ENCODE measurements at regions not wholly inside any gene's neighbourhood (a gene's known extent, or its start where the extent isn't known, plus 50 kb on each side); places are given as distances from the start of the nearest gene placed in this dataset.

DNA sequence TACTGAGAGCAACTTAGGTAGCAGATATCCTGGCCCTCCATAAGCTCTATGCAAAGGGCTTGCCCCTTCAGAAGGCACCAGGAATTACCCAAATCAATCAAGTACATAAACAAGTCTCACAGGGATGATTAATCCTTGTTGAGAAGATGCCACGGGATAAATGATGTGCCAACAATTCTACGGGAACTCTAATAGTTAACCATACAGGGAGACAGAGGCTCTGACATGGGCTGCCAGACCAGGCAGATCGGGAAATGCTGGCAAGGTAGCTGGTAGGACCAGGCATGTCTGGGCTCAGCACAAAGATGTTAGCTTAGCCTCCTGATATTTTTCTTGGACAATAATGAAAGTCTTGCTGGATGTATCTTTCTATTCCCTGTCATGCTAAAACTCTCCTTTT lies 249.3 kb upstream of the THBS1 start:
- POLR2A ChIA-PET (ENCODE audit: low non-redundant PET) = no interaction called here
- no peak for TF ChIP-seq CTCF (conservative IDR thresholded peaks at IDR 0.05; ENCODE audit: low read depth, low read length)
- no peak for TF ChIP-seq EZH2 (IDR thresholded peaks at IDR 0.05; ENCODE audit: borderline replicate concordance, low read depth, low read length, poor library complexity, severe bottlenecking)
- BruUV-seq (replicated peaks) = no TSS peak

DNA sequence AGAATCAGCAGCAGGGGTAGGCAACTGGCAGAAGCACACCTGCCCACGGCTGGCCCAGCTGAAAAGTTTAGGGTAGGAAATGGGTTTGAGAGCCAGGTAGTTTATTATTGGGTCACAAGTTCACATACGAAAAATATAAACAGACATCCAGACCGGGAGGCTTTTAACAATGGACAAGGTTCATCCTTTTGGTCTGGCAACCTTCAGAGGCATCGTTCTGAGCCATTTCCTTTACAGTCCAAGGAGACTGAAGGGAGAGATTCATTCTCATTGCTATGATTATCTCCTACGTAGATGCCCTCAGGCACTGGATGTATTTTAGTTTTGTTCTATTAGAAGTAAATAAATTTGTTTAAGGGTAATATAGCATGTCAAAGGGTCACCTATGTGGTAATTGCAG lies 248.0 kb upstream of the THBS1 start:
- TF ChIP-seq EZH2 (IDR thresholded peaks at IDR 0.05; ENCODE audit: borderline replicate concordance, low read depth, low read length, poor library complexity, severe bottlenecking) (no peak), CTCF (conservative IDR thresholded peaks at IDR 0.05; ENCODE audit: low read depth, low read length) (no peak)
- intact Hi-C loops (cut with micrococcal nuclease; ENCODE audit: unreplicated experiment) = no loop called here
- Histone ChIP-seq H3K36me3 (ENCODE audit: insufficient read depth, low read length, poor library complexity, severe bottlenecking) (no peaks in the 10 kb centered on the region), H3K4me3 (ENCODE audit: low read depth, low read length, poor library complexity, severe bottlenecking) (no peak overlapping the region), H3K27me3 (replicated peaks; ENCODE audit: insufficient read depth, low read depth, low read length, poor library complexity) (peaks cover 17% of the 10 kb centered on the region), H3K4me1 (ENCODE audit: insufficient read depth, low read length, poor library complexity, severe bottlenecking) (no peaks in the 10 kb centered on the region), H3K27ac (ENCODE audit: low read depth, low read length, poor library complexity, severe bottlenecking) (no peak overlapping the region), H3K9me3 (ENCODE audit: low read depth, low read length, poor library complexity, severe bottlenecking) (no peaks in the 10 kb centered on the region)
- no TSS peak for BruUV-seq (replicated peaks)
- DNase-seq (ENCODE audit: low spot score) = no peak
- POLR2A ChIA-PET (ENCODE audit: low non-redundant PET) = no interaction called here
- CTCF ChIA-PET = no interaction called here

More for the DNA sequence above, 249.3 kb upstream of the THBS1 start:
- CTCF ChIA-PET = no interaction called here
- Histone ChIP-seq H3K9me3 (ENCODE audit: low read depth, low read length, poor library complexity, severe bottlenecking) (no peaks in the 10 kb centered on the region), H3K27ac (ENCODE audit: low read depth, low read length, poor library complexity, severe bottlenecking) (no peak overlapping the region), H3K4me1 (ENCODE audit: insufficient read depth, low read length, poor library complexity, severe bottlenecking) (no peaks in the 10 kb centered on the region), H3K27me3 (replicated peaks; ENCODE audit: insufficient read depth, low read depth, low read length, poor library complexity) (peaks cover 21% of the 10 kb centered on the region), H3K36me3 (ENCODE audit: insufficient read depth, low read length, poor library complexity, severe bottlenecking) (no peaks in the 10 kb centered on the region), H3K4me3 (ENCODE audit: low read depth, low read length, poor library complexity, severe bottlenecking) (no peak overlapping the region)
- no peak for DNase-seq (ENCODE audit: low spot score)
- intact Hi-C loops (cut with micrococcal nuclease; ENCODE audit: unreplicated experiment) = no loop called here

DNA sequence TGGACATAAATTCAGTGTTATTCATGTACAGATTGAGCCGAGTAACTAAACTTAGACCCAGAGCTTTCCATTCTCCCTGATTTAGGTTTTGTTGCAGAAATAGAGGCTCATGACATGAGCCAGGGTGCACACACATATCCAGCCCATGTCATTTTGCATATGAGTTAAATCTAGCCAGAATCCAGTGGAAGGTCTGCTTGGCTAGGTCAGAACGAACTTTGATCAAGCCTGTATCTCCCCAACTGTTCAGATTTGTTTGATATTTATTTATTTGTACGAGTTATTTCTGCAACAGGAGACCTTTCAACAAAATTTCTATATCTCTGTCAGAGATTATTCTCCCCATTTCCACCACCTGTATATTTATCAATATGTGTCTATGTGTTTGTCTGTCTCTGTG lies 247.5 kb upstream of the THBS1 start:
- Histone ChIP-seq H3K36me3 (ENCODE audit: insufficient read depth, low read length, poor library complexity, severe bottlenecking) (no peaks in the 10 kb centered on the region), H3K4me1 (ENCODE audit: insufficient read depth, low read length, poor library complexity, severe bottlenecking) (no peaks in the 10 kb centered on the region), H3K27me3 (replicated peaks; ENCODE audit: insufficient read depth, low read depth, low read length, poor library complexity) (peaks cover 17% of the 10 kb centered on the region), H3K9me3 (ENCODE audit: low read depth, low read length, poor library complexity, severe bottlenecking) (no peaks in the 10 kb centered on the region), H3K27ac (ENCODE audit: low read depth, low read length, poor library complexity, severe bottlenecking) (no peak overlapping the region), H3K4me3 (ENCODE audit: low read depth, low read length, poor library complexity, severe bottlenecking) (no peak overlapping the region)
- no peak for DNase-seq (ENCODE audit: low spot score)
- intact Hi-C loops (cut with micrococcal nuclease; ENCODE audit: unreplicated experiment) = no loop called here
- BruUV-seq (replicated peaks) = no TSS peak
- TF ChIP-seq EZH2 (IDR thresholded peaks at IDR 0.05; ENCODE audit: borderline replicate concordance, low read depth, low read length, poor library complexity, severe bottlenecking) (no peak), CTCF (conservative IDR thresholded peaks at IDR 0.05; ENCODE audit: low read depth, low read length) (no peak)
- POLR2A ChIA-PET (ENCODE audit: low non-redundant PET) = no interaction called here
- CTCF ChIA-PET = no interaction called here
